ENCODE measurements at regions not wholly inside any gene's neighbourhood (a gene's known extent, or its start where the extent isn't known, plus 50 kb on each side); places are given as distances from the start of the nearest gene placed in this dataset.
"Not testable (repeated sequence)": the region's sequence is repeated elsewhere in the genome, so short reads cannot be mapped to it uniquely, and the experiment has no call there.

- no peak for DNase-seq
These were observed 101.0 kb upstream of the PIK3R1 start for GRCh38 chr5:68114378-68115040.

- DNase-seq = no peak
These were observed 102.9 kb upstream of the PIK3R1 start for GRCh38 chr5:68112658-68113057.

GRCh38 chr5:68110894-68111293, 104.7 kb upstream of the PIK3R1 start:
- no peak for DNase-seq

GRCh38 chr5:68110264-68110663, 105.3 kb upstream of the PIK3R1 start:
- DNase-seq = no peak

GRCh38 chr5:68104217-68104616, 111.3 kb upstream of the PIK3R1 start:
- not testable (repeated sequence) for DNase-seq

- not testable (repeated sequence) for DNase-seq
These were observed 112.3 kb upstream of the PIK3R1 start for GRCh38 chr5:68103297-68103696.

- DNase-seq = no peak
These were observed 116.2 kb upstream of the PIK3R1 start for GRCh38 chr5:68099327-68099726.

GRCh38 chr5:68093455-68094159, 121.9 kb upstream of the PIK3R1 start:
- no peak for DNase-seq

- DNase-seq = no peak
These were observed 127.3 kb upstream of the PIK3R1 start for GRCh38 chr5:68088302-68088701.

- no peak for DNase-seq
These were observed 127.7 kb upstream of the PIK3R1 start for GRCh38 chr5:68087866-68088265.

- no peak for DNase-seq
These were observed 128.7 kb upstream of the PIK3R1 start for GRCh38 chr5:68086857-68087256.

- DNase-seq = no peak
These were observed 129.1 kb upstream of the PIK3R1 start for GRCh38 chr5:68086439-68086838.

- DNase-seq = no peak
These were observed 131.2 kb upstream of the PIK3R1 start for GRCh38 chr5:68084396-68084795.

GRCh38 chr5:68080282-68081050, 135.1 kb upstream of the PIK3R1 start:
- no peak for DNase-seq

- DNase-seq = no peak
These were observed 138.1 kb upstream of the PIK3R1 start for GRCh38 chr5:68077349-68077894.

GRCh38 chr5:68074633-68075032, 140.9 kb upstream of the PIK3R1 start:
- no peak for DNase-seq

- DNase-seq = no peak
These were observed 141.4 kb upstream of the PIK3R1 start for GRCh38 chr5:68074048-68074632.

GRCh38 chr5:68071736-68072135, 143.8 kb upstream of the PIK3R1 start:
- no peak for DNase-seq

GRCh38 chr5:68071282-68071632, 144.3 kb upstream of the PIK3R1 start:
- DNase-seq = no peak

- DNase-seq = no peak
These were observed 144.8 kb upstream of the PIK3R1 start for GRCh38 chr5:68070591-68071281.

- no peak for DNase-seq
These were observed 147.5 kb upstream of the PIK3R1 start for GRCh38 chr5:68067976-68068603.

- no peak for DNase-seq
These were observed 148.3 kb upstream of the PIK3R1 start for GRCh38 chr5:68067291-68067690.
